H1 (cell line): ENCODE measurements at regions not wholly inside any gene's neighbourhood (a gene's known extent, or its start where the extent isn't known, plus 50 kb on each side); places are given as distances from the start of the nearest gene placed in this dataset.

Experiments used
- PHF8 ChIP-seq: fragments of 200-600 bp; sonication (generic); conservative IDR thresholded peaks from 2 replicates; pipeline ENCODE4 v1.7.1; 2012; ENCODE audit warnings: low read depth, mild to moderate bottlenecking, inconsistent platforms, low read length, moderate library complexity
- RNF2 ChIP-seq: fragments of 200-900, 300-1000 bp; sonication (generic); IDR thresholded peaks from 2 replicates; pipeline ENCODE4 v1.7.1; 2016; ENCODE audit warnings: borderline replicate concordance, low read depth, mild to moderate bottlenecking, antibody characterized with exemption, low read length; ENCODE audit not compliant: poor library complexity, severe bottlenecking; ENCODE audit errors: missing control alignments

- no peak for TF ChIP-seq PHF8
- no peak for TF ChIP-seq RNF2
Observed at GRCh38 chr22:49111085-49111484, 716.6 kb downstream of the BRD1 start (continued).
